HL-60 (cell line): ENCODE measurements at regions not wholly inside any gene's neighbourhood (a gene's known extent, or its start where the extent isn't known, plus 50 kb on each side); places are given as distances from the start of the nearest gene placed in this dataset.

Experiments used
- GABPA ChIP-seq: IDR thresholded peaks from 2 replicates; pipeline ENCODE4 v1.6.1; 2012; ENCODE audit warnings: low read depth
- POLR2AphosphoS5 ChIP-seq: IDR thresholded peaks from 2 replicates; pipeline ENCODE4 v1.6.1; 2012; ENCODE audit warnings: low read depth
- TF ChIP-seq, protein P1 (sequence below): IDR thresholded peaks from one replicate; pipeline ENCODE4 v1.5.1; 2011; ENCODE audit warnings: low read length, control low read depth, inconsistent platforms; ENCODE audit not compliant: insufficient read depth

DNA sequence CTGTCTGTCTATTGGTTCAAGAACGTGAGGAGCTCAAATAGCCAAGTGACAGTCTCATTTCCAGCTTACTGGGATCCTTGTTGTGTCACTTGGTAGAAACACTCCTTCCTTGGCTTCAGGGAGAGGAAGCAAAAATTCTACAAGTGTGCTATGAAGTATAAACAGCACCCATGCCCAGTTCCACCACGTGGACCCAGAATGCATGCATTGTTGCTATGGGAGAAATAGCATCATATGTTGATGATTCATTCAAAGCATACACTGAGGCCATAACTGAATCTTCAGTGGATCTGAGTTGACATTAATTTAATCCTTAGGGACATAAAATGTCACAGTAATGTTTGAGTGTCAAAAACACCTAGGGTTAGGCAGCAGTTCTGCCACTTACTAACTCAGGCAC lies 199.0 kb upstream of the RXFP2 start:
- TF ChIP-seq, protein P1, sequence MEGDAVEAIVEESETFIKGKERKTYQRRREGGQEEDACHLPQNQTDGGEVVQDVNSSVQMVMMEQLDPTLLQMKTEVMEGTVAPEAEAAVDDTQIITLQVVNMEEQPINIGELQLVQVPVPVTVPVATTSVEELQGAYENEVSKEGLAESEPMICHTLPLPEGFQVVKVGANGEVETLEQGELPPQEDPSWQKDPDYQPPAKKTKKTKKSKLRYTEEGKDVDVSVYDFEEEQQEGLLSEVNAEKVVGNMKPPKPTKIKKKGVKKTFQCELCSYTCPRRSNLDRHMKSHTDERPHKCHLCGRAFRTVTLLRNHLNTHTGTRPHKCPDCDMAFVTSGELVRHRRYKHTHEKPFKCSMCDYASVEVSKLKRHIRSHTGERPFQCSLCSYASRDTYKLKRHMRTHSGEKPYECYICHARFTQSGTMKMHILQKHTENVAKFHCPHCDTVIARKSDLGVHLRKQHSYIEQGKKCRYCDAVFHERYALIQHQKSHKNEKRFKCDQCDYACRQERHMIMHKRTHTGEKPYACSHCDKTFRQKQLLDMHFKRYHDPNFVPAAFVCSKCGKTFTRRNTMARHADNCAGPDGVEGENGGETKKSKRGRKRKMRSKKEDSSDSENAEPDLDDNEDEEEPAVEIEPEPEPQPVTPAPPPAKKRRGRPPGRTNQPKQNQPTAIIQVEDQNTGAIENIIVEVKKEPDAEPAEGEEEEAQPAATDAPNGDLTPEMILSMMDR = no peak
- TF ChIP-seq POLR2AphosphoS5 (no peak), GABPA (no peak)
